ENCODE measurements at regions not wholly inside any gene's neighbourhood (a gene's known extent, or its start where the extent isn't known, plus 50 kb on each side); places are given as distances from the start of the nearest gene placed in this dataset.

DNA sequence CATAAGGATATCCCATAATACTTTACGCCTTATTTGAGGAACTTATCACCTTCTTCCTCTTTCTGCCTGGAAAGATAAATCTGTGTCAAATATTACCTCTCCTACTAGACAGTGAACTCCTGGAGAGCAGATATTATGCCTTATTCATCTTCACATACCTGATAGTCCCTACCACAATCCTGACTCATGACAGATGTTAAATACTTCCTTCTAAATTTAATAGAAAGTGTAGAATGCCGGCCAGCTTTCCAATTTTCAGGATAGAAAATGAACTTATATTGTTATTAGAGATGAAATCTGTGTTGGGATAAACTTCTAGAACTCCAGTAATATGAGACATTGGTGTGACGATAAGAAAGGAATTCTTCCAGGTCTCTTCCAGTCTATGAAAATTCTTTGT, 89.0 kb downstream of the GCNT4 start:
- TF ChIP-seq CREB1 (IDR thresholded peaks at IDR 0.05; ENCODE audit: low read depth), result no peak
- no peak for TF ChIP-seq CHD4 (IDR thresholded peaks at IDR 0.05)
- TF ChIP-seq PRDM15 (CRISPR knock-in tag; IDR thresholded peaks at IDR 0.05), result no peak
- no peak for TF ChIP-seq YY1 (IDR thresholded peaks at IDR 0.05; ENCODE audit: low read depth, low read length)
- TF ChIP-seq CTCF (IDR thresholded peaks at IDR 0.05 in 2 of 3, conservative IDR thresholded peaks at IDR 0.05 in 1 of 3; ENCODE audit: control insufficient read depth in 2 of 3, extremely low read depth in 1 of 3, insufficient read depth in 1 of 3, low read depth in 3 of 3, low read length in 3 of 3), result no peak
